GM23248 (cell line): ENCODE measurements at regions not wholly inside any gene's neighbourhood (a gene's known extent, or its start where the extent isn't known, plus 50 kb on each side); places are given as distances from the start of the nearest gene placed in this dataset.

Source experiments
- DNase-seq: peaks from one replicate; pipeline ENCODE4 v3.0.0-alpha.2; 2015
- H2AFZ ChIP-seq: fragments of 200-600 bp; sonication (generic); 2 replicates; pipeline ENCODE4 v1.6.1; 2016; ENCODE audit warnings: antibody characterized with exemption
- H3F3A ChIP-seq: fragments of 200-600 bp; sonication (generic); 2 replicates; pipeline ENCODE4 v1.6.1; 2016; ENCODE audit warnings: mild to moderate bottlenecking, antibody characterized with exemption, mixed run types; ENCODE audit not compliant: insufficient read depth
- H3K27ac ChIP-seq: fragments of 200-600 bp; sonication (generic); 2 replicates; pipeline ENCODE4 v1.5.1; 2016; ENCODE audit warnings: mild to moderate bottlenecking
- H3K27me3 ChIP-seq: fragments of 200-600 bp; sonication (generic); replicated peaks from 2 replicates; pipeline ENCODE4 v1.6.1; 2016; ENCODE audit warnings: mild to moderate bottlenecking; ENCODE audit not compliant: insufficient read depth
- H3K36me3 ChIP-seq: fragments of 200-600 bp; sonication (generic); 2 replicates; pipeline ENCODE4 v1.6.1; 2016; ENCODE audit warnings: low read depth, mild to moderate bottlenecking
- H3K4me1 ChIP-seq: fragments of 200-600 bp; sonication (generic); 2 replicates; pipeline ENCODE4 v1.6.1; 2016; ENCODE audit warnings: mild to moderate bottlenecking; ENCODE audit not compliant: insufficient read depth
- H3K4me2 ChIP-seq: fragments of 200-600 bp; sonication (generic); one replicate; pipeline ENCODE4 v1.6.1; 2016; ENCODE audit warnings: mild to moderate bottlenecking; ENCODE audit not compliant: unreplicated experiment
- H3K4me3 ChIP-seq: fragments of 200-600 bp; sonication (generic); 2 replicates; pipeline ENCODE4 v1.5.1; 2016; ENCODE audit warnings: mild to moderate bottlenecking
- H3K79me2 ChIP-seq: fragments of 200-600 bp; sonication (generic); 2 replicates; pipeline ENCODE4 v1.6.1; 2016; ENCODE audit warnings: mild to moderate bottlenecking; ENCODE audit not compliant: insufficient read depth
- H3K9ac ChIP-seq: fragments of 200-600 bp; sonication (generic); 2 replicates; pipeline ENCODE4 v1.6.1; 2016; ENCODE audit warnings: mild to moderate bottlenecking
- H3K9me2 ChIP-seq: fragments of 200-600 bp; sonication (generic); 2 replicates; pipeline ENCODE4 v1.6.1; 2016; ENCODE audit warnings: mixed run types, mild to moderate bottlenecking, moderate library complexity; ENCODE audit not compliant: insufficient read depth
- H3K9me3 ChIP-seq: fragments of 200-600 bp; sonication (generic); one replicate; pipeline ENCODE4 v1.6.1; 2017; ENCODE audit warnings: low read depth
- H4K20me1 ChIP-seq: fragments of 200-600 bp; sonication (generic); 2 replicates; pipeline ENCODE4 v1.6.0; 2016; ENCODE audit not compliant: insufficient read depth
- EZH2 ChIP-seq: fragments of 200-600 bp; sonication (generic); IDR thresholded peaks from 2 replicates; pipeline ENCODE4 v1.6.1; 2018; ENCODE audit warnings: antibody characterized with exemption, mild to moderate bottlenecking; ENCODE audit not compliant: insufficient read depth, poor library complexity, severe bottlenecking
- EZH2phosphoT487 ChIP-seq: fragments of 200-600 bp; sonication (generic); IDR thresholded peaks from 2 replicates; pipeline ENCODE4 v1.6.1; 2018; ENCODE audit warnings: antibody characterized with exemption, moderate library complexity, mild to moderate bottlenecking, low read depth; ENCODE audit not compliant: insufficient read depth
- WGBS, 2 experiments: methylation state at CpG; one replicate each; pipeline ENCODE4 v1.1.6; 2015 to 2017; ENCODE audit warnings: low lambda C conversion rate in 2 of 2, low coverage in 1 of 2; ENCODE audit errors: missing lambda C conversion rate in 2 of 2; 5-methylcytosine and 5-hydroxymethylcytosine counted together
- in situ Hi-C: fragments of 300-500 bp; cut with MboI; formaldehyde crosslinking; loops from 2 replicates; pipeline ENCODE4 v1.15.0; 2020

DNA sequence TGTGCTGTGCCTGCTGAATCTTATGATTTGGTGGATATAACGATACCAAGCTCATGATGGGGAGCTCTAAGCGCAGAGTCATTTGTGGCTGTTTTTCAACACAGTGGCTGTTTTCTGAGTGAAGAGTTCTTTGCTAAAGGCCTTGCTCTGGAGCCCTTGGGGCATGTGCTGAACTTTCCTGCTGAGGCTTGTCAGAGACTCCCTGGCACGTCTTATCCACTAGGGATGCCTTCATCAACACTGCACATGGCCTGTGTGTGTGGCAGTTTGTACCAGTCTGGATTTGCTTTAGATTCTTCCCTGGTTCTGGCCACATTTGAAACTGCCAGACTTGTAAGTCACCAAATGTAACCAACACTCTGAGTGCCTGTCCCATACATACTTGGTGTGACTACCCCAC is 188.2 kb downstream of the DMRT2 start:
- H4K20me1 ChIP-seq: no peaks in the 10 kb centered on the region
- H3K36me3 ChIP-seq: no peaks in the 10 kb centered on the region
- TF ChIP-seq EZH2: no peak
- no peak for TF ChIP-seq EZH2phosphoT487
- no peaks in the 10 kb centered on the region for H3K9me3 ChIP-seq
- H3K27me3 ChIP-seq: no peaks in the 10 kb centered on the region
- peaks cover 9% of the 10 kb centered on the region; the same call in 1 of the 2 replicates for H3K4me1 ChIP-seq
- no peak overlapping the region for H3K9ac ChIP-seq
- DNase-seq: no peak
- H3F3A ChIP-seq: 0 out of 2 replicates have a peak, but pooled peaks cover 6% of the 10 kb centered on the region
- no peak overlapping the region for H3K27ac ChIP-seq
- H3K4me3 ChIP-seq: no peak overlapping the region
- in situ Hi-C loops: no loop called here
- no peaks in the 10 kb centered on the region for H3K9me2 ChIP-seq
- H2AFZ ChIP-seq: no peak overlapping the region
- H3K4me2 ChIP-seq: no peak overlapping the region
- no peaks in the 10 kb centered on the region for H3K79me2 ChIP-seq
- WGBS, 2 experiments: 90% methylated on average over 3 of the region's 3 CpGs

DNA sequence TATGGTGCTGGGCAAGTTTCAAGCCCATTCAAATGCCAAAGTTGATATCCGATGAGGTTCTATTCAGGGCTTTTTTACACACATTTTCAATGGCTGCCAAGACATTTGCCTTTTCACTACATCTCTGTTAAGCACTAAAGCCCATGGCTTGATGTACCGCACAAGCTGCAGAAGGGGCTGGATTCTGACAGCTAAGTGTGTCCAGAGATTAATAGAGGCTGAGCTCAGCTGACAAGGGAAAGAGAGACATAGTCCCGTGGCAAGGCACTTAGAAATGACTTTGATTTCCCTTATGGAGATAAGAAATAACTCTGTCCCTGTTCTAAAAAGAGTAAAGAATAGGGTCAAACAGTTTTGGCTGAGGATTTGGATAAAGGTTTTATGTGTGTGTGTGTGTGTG is 198.6 kb downstream of the DMRT2 start:
- peaks cover 7% of the 10 kb centered on the region; the same call in 1 of the 2 replicates for H3K27me3 ChIP-seq
- H3K79me2 ChIP-seq: no peaks in the 10 kb centered on the region
- no peak overlapping the region for H3K9ac ChIP-seq
- H3K9me2 ChIP-seq: no peaks in the 10 kb centered on the region
- no peak for DNase-seq
- WGBS, 2 experiments: 66 to 67% methylated on average over 3 of the region's 3 CpGs
- in situ Hi-C loops: no loop called here
- no peaks in the 10 kb centered on the region for H3K4me1 ChIP-seq
- TF ChIP-seq EZH2 (no peak), EZH2phosphoT487 (no peak)
- H3K27ac ChIP-seq: no peak overlapping the region
- H3F3A ChIP-seq: no peaks in the 10 kb centered on the region
- no peak overlapping the region for H2AFZ ChIP-seq
- H3K4me2 ChIP-seq: no peak overlapping the region
- H3K4me3 ChIP-seq: no peak overlapping the region
- no peaks in the 10 kb centered on the region for H4K20me1 ChIP-seq
- no peaks in the 10 kb centered on the region for H3K9me3 ChIP-seq
- H3K36me3 ChIP-seq: no peaks in the 10 kb centered on the region

DNA sequence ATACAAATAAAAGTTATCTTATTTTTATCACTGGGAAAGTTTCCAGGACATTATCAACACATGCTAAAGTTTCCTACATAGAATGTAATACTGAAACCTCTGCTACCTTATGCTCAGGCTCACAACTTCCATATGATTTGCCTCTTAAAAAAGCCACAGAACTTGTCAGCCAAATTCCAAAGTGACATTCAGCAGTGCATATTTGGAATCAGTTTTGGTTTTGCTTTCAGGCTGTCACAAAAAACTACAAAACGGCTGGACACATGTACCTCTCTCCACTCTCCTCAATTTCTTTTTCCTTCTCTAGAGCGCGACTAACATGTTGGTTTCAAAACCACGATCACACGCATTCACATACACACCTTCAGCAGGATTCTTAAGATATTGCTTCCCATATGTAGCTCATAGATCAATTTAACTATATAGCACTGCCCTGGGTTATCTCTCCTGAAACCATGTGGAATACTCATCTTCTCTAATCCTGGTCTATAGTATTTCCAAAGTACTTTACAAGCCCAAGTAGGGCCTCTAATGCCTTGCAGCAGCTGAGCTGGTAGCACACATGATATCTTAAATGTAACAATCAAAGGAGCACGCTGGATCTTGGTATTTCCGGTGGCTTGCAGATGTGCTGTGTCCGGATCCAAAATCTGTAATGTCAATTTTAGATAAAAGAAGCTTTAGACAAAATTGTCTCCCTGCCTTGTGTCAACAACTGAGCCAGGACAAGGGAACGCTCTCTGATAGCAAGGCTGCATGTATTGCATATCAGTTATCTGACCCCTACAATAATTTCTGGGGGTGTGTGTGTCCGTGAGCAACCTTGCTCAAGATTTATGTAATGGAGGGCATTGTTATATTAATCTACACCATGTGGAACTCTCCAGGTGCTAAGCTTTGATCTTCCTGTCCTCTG is 203.2 kb downstream of the DMRT2 start:
- no peaks in the 10 kb centered on the region for H3K9me2 ChIP-seq
- H3K9me3 ChIP-seq: no peaks in the 10 kb centered on the region
- no peak overlapping the region for H2AFZ ChIP-seq
- no peaks in the 10 kb centered on the region for H3F3A ChIP-seq
- no peak overlapping the region for H3K4me2 ChIP-seq
- H3K36me3 ChIP-seq: no peaks in the 10 kb centered on the region
- no peak overlapping the region for H3K4me3 ChIP-seq
- TF ChIP-seq EZH2phosphoT487 (no peak), EZH2 (no peak)
- H3K27me3 ChIP-seq: peaks cover 13% of the 10 kb centered on the region
- no peaks in the 10 kb centered on the region for H4K20me1 ChIP-seq
- DNase-seq: no peak
- no peak overlapping the region for H3K27ac ChIP-seq
- no peaks in the 10 kb centered on the region for H3K4me1 ChIP-seq
- in situ Hi-C loops: no loop called here
- WGBS, 2 experiments: 34 to 39% methylated on average over 10 of the region's 10 CpGs
- H3K9ac ChIP-seq: no peak overlapping the region
- H3K79me2 ChIP-seq: no peaks in the 10 kb centered on the region

DNA sequence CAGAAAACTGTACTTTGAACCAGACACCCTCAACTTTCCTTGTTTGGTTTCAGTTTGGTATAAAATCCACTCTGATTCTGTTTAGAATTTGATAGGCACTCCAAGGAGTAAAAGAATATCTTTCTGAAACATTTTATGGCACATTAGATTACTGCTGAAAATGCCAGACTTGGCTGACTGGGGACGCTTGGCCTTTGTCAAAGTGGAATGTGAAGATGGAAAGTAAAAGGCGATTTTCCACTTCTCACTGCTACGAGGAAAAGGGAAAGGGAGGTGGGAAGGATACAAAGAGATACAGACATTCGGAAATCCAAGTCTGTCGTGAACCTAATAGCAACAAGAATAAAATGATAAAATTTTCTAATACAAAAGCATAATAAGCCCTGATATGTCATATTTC is 203.9 kb downstream of the DMRT2 start:
- H3K9me2 ChIP-seq: no peaks in the 10 kb centered on the region
- no peak overlapping the region for H3K4me3 ChIP-seq
- H3K27me3 ChIP-seq: peaks cover 13% of the 10 kb centered on the region
- in situ Hi-C loops: no loop called here
- no peaks in the 10 kb centered on the region for H3K79me2 ChIP-seq
- no peaks in the 10 kb centered on the region for H4K20me1 ChIP-seq
- no peaks in the 10 kb centered on the region for H3K9me3 ChIP-seq
- 29 to 39% methylated on average over 5 of the region's 5 CpGs for WGBS, 2 experiments
- no peak for DNase-seq
- no peak for TF ChIP-seq EZH2
- no peak overlapping the region for H3K4me2 ChIP-seq
- no peaks in the 10 kb centered on the region for H3K4me1 ChIP-seq
- H3K36me3 ChIP-seq: no peaks in the 10 kb centered on the region
- no peaks in the 10 kb centered on the region for H3F3A ChIP-seq
- no peak overlapping the region for H3K27ac ChIP-seq
- H3K9ac ChIP-seq: no peak overlapping the region
- H2AFZ ChIP-seq: no peak overlapping the region
